HG03045 (cell line): ENCODE measurements at regions not wholly inside any gene's neighbourhood (a gene's known extent, or its start where the extent isn't known, plus 50 kb on each side); places are given as distances from the start of the nearest gene placed in this dataset.
"Not testable (repeated sequence)": the region's sequence is repeated elsewhere in the genome, so short reads cannot be mapped to it uniquely, and the experiment has no call there.

Experiments used
- ATAC-seq: cut with Tn5 transposase; IDR thresholded peaks from one replicate; pipeline ENCODE4 v1.9.1; 2021; ENCODE audit warnings: mild to moderate bottlenecking, moderate library complexity; ENCODE audit not compliant: unreplicated experiment

GRCh38 chr7:76735668-76736067, 108.6 kb upstream of the POMZP3 start:
- ATAC-seq: not testable (repeated sequence)

DNA sequence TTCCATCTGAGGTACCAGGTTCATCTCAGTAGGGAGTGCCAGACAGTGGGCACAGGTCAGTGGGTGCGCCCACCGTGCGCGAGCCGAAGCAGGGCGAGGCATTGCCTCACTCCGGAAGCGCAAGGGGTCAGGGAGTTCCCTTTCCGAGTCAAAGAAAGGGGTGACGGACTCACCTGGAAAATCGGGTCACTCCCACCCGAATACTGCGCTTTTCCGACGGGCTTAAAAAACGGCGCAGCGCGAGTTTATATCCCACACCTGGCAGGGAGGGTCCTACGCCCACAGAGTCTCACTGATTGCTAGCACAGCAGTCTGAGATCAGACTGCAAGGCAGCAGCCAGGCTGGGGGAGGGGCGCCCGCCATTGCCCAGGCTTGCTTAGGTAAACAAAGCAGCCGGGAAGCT, 101.5 kb upstream of the POMZP3 start:
- not testable (repeated sequence) for ATAC-seq

DNA sequence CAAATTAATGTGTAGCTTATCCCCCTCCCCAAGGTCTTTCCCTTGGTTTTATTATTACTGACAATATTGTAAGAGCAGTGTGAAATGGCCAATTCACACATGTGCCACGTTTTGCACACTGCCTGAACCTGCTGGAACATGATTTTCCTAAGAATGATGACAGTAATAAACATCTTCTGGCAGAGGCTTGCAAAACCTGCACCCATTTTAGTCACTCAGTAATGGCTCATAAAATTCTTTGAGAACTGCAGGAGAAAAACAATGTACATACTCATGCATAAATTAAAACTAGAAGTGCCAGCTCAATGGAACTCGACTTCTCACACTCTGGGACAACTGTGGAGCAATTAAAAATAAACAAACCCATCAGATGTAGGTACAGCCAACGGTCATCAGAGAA, 96.8 kb upstream of the POMZP3 start:
- not testable (repeated sequence) for ATAC-seq

DNA sequence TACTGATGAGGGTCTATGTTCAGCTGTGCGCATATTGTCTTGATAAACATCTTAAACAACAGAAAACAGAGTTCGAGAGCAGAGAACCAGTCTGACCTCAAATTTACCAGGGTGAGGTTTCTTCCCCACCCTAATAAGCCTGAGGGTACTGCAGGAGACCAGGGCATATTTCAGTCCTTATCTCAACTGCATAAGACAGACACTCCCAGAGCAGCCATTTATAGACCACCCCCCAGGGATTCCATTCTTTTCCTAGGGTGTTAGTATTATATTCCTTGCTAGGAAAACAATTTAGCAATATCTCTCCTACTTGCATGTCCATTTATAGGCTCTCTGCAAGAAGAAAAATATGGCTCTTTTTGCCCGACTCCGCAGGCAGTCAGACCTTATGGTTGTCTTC, 89.5 kb upstream of the POMZP3 start:
- ATAC-seq: not testable (repeated sequence)

- ATAC-seq: not testable (repeated sequence)
Observed at GRCh38 chr7:76712926-76713325, 85.8 kb upstream of the POMZP3 start.

DNA sequence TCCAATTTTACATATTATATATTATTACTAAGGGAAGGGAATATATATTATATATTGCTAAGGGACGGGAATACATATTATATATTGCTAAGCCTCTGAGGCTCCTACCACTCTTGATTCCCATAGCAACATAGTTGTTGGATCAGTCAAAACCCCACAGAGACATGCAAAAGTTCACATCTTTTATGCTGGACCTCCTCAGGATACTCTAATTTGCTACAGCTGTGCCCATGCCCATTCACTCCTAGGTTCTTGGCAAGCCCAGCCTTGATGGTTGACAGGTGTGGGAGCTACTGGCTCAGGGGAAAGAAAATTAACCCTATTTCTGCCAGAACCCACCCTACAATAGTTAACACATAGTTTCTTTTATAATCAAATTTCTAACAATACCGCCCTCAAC, 84.6 kb upstream of the POMZP3 start:
- ATAC-seq: not testable (repeated sequence)

- ATAC-seq: not testable (repeated sequence)
Observed at GRCh38 chr7:76709703-76710102, 82.6 kb upstream of the POMZP3 start.

DNA sequence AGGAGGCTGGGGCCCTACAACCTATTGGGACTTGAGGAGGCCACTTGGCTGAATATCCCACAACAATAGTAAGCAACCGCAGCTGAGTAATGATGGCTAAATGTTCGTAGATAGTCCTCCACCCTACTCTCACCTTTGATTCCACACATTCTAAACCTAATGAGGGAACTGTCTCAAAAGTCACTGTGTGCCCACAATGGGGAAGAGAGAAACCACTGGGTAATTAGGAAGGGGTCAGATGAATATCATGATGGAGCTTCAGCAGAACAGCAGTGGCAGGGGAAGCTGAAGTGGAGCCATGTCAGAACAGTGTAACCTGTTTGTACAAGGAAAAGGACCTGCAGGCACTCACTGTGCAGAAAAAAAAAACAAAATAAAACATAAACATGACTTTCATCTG, 81.4 kb upstream of the POMZP3 start:
- not testable (repeated sequence) for ATAC-seq

- ATAC-seq: not testable (repeated sequence)
Observed at GRCh38 chr7:76703815-76704214, 76.7 kb upstream of the POMZP3 start.

DNA sequence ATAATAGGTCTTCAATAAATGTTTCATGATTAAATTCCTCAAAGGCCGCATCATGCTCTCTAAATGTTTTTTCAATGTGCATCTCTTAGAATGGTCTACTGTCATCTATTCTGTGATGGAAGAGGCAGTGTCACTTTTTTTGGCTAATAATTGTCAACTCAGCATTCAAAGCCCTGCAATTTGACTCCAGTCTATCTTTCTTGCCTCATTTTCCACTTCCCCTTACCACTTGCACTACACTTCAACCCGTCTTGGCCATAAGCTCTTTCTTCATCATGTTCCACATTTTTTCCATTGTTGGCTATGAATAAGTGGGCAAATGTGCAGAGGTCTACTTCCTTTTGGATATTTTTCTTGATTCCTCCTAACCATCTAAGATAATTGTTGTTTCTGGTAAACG, 59.2 kb upstream of the POMZP3 start:
- not testable (repeated sequence) for ATAC-seq

DNA sequence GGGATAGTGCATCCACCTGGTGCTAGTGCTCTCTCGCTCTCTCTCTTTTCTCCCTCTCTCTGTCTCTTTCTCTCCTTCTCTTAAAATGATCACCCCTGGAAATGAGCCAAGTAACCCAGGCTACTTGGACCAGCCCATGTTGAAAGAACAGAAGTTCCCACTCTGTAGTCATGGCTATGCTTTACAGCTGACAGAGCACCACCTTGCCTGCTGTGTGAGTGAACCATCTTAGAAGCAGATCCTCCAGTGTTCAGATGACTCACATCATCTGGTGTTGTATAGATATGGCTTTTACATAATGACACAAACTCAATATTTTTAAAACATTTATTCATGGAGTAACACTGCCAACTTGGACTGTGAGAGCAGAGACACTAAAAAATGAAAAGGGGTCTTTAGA, 57.7 kb upstream of the POMZP3 start:
- ATAC-seq: not testable (repeated sequence)

DNA sequence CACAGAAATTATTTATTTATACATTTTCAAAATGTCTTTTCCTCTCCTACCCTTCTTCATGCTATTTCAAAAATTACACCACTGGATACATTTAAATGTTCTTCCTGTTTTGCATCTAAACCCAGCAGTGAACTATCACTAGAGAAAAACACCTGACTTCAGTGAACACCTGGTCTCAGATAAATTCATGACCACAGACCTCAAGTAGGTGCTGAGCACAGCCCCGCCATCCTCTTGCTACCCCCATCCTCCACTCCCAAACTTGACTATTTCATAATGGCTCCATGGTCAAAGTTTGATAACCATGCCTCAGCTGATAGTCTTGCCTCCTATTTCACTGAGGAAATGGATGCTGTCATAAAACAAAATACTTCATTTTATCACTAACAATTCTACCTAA, 56.6 kb upstream of the POMZP3 start:
- ATAC-seq: not testable (repeated sequence)

- ATAC-seq: not testable (repeated sequence)
Observed at GRCh38 chr7:76681810-76682209, 54.7 kb upstream of the POMZP3 start.

GRCh38 chr7:76679174-76679573, 52.1 kb upstream of the POMZP3 start:
- ATAC-seq: not testable (repeated sequence)

DNA sequence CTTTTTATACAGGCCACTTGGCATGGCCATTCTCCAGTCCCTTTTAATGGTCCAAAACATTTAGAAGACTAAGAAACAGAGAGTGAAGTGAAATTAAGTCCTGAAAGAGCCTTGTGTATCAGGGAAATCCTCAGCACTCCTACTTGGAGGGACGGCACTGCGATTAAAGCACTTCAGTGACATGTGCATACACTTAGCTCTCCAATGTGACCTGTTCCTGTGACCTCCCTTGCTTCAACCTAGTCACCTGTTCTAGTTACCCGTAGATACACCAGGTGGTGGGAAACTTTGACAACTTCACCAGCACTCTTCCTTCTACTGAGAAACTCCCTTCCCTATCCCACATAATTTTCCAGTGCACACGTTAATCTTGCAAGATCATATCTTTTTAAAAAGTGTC, 51.4 kb upstream of the POMZP3 start:
- not testable (repeated sequence) for ATAC-seq

DNA sequence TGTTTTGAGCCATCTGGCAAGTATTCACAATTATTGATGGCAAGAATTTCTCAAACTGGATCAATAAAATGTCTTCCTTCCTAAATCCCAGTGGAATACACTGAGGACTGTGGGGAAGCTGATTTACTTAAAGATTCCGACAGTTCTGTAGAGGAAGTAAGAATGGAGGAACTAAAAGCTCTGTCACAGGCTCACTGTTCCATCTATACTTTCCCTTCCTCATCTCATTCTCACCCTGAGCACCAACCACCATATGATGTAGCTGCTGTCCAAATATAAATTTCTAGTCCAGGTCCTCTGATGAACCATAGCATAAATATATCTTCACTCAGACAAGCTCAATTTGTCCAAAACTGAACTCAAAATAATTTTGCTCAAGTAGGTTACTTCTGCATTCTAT, 49.8 kb upstream of the POMZP3 start:
- ATAC-seq: not testable (repeated sequence)
